Heart left ventricle (tissue), 16 donors: ENCODE measurements at regions not wholly inside any gene's neighbourhood (a gene's known extent, or its start where the extent isn't known, plus 50 kb on each side); places are given as distances from the start of the nearest gene placed in this dataset.

Experiments
- ATAC-seq, 4 donors: fragments of 200-7000 bp; cut with Tn5 transposase; one replicate each; pipeline ENCODE4 v1.9.1; 2020 to 2022; ENCODE audit warnings: moderate library complexity in 4 of 4, mild to moderate bottlenecking in 3 of 4, moderate number of reproducible peaks in 1 of 4
- DNase-seq, 5 donors: peaks; one replicate each; pipeline ENCODE4 v3.0.0-alpha.2; 2020
- H3K27ac ChIP-seq, 12 donors: fragments of 200-600 bp; sonication (generic) in 4 of 12; one replicate each; pipeline versions ENCODE4 v1.5.0 to v1.8.0; 2016 to 2022; ENCODE audit warnings: mild to moderate bottlenecking in 2 of 12
- H3K27me3 ChIP-seq, 9 donors: fragments of 200-600 bp; sonication (generic) in 2 of 9; one replicate each; pipeline versions ENCODE4 v1.5.1 to v1.8.0; 2016 to 2022; ENCODE audit warnings: mild to moderate bottlenecking in 3 of 9
- H3K36me3 ChIP-seq, 9 donors: fragments of 200-600 bp; sonication (generic) in 2 of 9; one replicate each; pipeline versions ENCODE4 v1.5.0 to v1.8.0; 2018 to 2022; ENCODE audit warnings: mild to moderate bottlenecking in 2 of 9
- H3K4me1 ChIP-seq, 12 donors: fragments of 200-600 bp; sonication (generic) in 4 of 12; one replicate each; pipeline versions ENCODE4 v1.5.0 to v1.8.0; 2016 to 2022; ENCODE audit warnings: mild to moderate bottlenecking in 3 of 12
- H3K4me3 ChIP-seq, 12 donors: fragments of 200-600 bp; sonication (generic) in 4 of 12; one replicate each; pipeline versions ENCODE4 v1.5.0 to v1.8.0; 2017 to 2022; ENCODE audit warnings: mild to moderate bottlenecking in 9 of 12, moderate library complexity in 4 of 12
- H3K9me3 ChIP-seq, 12 donors: fragments of 200-600 bp; sonication (generic) in 4 of 12; one replicate each; pipeline versions ENCODE4 v1.5.0 to v1.8.0; 2016 to 2022; ENCODE audit warnings: mild to moderate bottlenecking in 1 of 12
- POLR2A ChIP-seq, 2 donors: fragments of 450-650 bp; IDR thresholded peaks; one replicate each; pipeline ENCODE4 v1.6.1; 2017; ENCODE audit warnings: antibody characterized with exemption in 2 of 2, mild to moderate bottlenecking in 2 of 2, moderate library complexity in 2 of 2
- WGBS, 4 donors: extraction: QIAGEN DNeasy Blood & Tissue Kit in 2 of 4; methylation state at CpG; one replicate each; pipeline versions ENCODE4 v1.1.5 to v1.1.7; 2013 to 2018; 5-methylcytosine and 5-hydroxymethylcytosine counted together
- intact Hi-C, 10 donors: fragments of 100-400 bp; cut with DNase I; formaldehyde crosslinking; loops; one replicate each; pipeline versions ENCODE4 v1.11.1 to v1.14.2; 2022
- TF ChIP-seq, protein P1 (sequence below), 12 donors: fragments of 200-600 bp; sonication (generic) in 4 of 12; IDR thresholded peaks; one replicate each; pipeline versions ENCODE4 v1.5.0 to v1.8.0; 2018 to 2022; ENCODE audit warnings: antibody characterized with exemption in 12 of 12, mild to moderate bottlenecking in 5 of 12
- donor health status: ischemic (EF 13 %, LVEDD 7.1; RV severe dilation, severe dysfunction).
- donor health status: healthy with polysubstance abuse.
- donor health status: DM: no; HTN: yes; CAD: no.
- donor health status: DM: no; HTN: no; CAD: no.
- donor health status: ischemic (EF 25% LVEDD 6.9; RV normal size, moderate dysfunction).
- donor health status: ischemic (EF 25% LVEDD 5.7; RV mildly dilated, moderate dysfunction).
- donor health status: healthy.
- donor health status: DM: yes; HTN: yes; CAD: no.
- donor health status: ischemic (EF 35%, LVEDD 5.7; RV mildly dilated, moderate dysfunction).
- donor health status: nonischemic (EF 11% LVEDD 7.7; RV severe dilation, severe dysfunction).
- donor health status: DM: yes; HTN: yes; CAD: no.
- donor health status: PGD.
- donor health status: ischemic (EF 29% LVEDD 5.4; RV normal size, mild dysfunction).
- donor health status: nonischemic (EF 23%, LVEDD 6.1; RV moderate dilation, normal function).

DNA sequence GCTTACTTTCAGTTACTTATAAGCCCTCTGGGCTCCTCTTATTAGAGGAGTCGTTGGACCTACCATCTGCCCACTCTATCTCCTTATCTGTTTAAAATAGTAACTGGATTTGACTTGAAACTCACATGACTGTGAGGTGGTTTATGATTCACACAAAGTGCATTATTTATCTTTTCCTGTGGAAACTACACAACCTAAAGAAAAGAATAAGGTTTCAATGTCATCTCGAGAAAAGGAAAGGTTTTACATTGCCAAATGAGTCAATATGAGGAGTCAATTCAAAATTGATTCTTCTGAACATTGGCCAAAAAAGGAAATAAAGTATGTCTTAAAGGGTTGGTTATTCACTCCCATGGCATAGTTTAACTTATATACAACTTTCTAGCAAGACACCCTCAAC lies 225.0 kb upstream of the G2E3 start:
- peaks cover 0 to 5% (median 0%) of the 10 kb centered on the region in 12 donors for H3K4me1 ChIP-seq
- WGBS, 4 donors, result 55 to 62% (median 58%) methylated on average over 2 of the region's 2 CpGs
- no peaks in the 10 kb centered on the region for H3K36me3 ChIP-seq
- no peak for ATAC-seq
- H3K9me3 ChIP-seq, result peaks cover 0 to 8% (median 0%) of the 10 kb centered on the region in 12 donors
- DNase-seq, result no peak
- no peak for TF ChIP-seq POLR2A (IDR thresholded peaks at IDR 0.05)
- TF ChIP-seq, protein P1, sequence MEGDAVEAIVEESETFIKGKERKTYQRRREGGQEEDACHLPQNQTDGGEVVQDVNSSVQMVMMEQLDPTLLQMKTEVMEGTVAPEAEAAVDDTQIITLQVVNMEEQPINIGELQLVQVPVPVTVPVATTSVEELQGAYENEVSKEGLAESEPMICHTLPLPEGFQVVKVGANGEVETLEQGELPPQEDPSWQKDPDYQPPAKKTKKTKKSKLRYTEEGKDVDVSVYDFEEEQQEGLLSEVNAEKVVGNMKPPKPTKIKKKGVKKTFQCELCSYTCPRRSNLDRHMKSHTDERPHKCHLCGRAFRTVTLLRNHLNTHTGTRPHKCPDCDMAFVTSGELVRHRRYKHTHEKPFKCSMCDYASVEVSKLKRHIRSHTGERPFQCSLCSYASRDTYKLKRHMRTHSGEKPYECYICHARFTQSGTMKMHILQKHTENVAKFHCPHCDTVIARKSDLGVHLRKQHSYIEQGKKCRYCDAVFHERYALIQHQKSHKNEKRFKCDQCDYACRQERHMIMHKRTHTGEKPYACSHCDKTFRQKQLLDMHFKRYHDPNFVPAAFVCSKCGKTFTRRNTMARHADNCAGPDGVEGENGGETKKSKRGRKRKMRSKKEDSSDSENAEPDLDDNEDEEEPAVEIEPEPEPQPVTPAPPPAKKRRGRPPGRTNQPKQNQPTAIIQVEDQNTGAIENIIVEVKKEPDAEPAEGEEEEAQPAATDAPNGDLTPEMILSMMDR (IDR thresholded peaks at IDR 0.05), result no peak
- intact Hi-C loops, result no loop called here
- no peaks in the 10 kb centered on the region for H3K27me3 ChIP-seq
- no peak overlapping the region for H3K4me3 ChIP-seq
- no peak overlapping the region for H3K27ac ChIP-seq

DNA sequence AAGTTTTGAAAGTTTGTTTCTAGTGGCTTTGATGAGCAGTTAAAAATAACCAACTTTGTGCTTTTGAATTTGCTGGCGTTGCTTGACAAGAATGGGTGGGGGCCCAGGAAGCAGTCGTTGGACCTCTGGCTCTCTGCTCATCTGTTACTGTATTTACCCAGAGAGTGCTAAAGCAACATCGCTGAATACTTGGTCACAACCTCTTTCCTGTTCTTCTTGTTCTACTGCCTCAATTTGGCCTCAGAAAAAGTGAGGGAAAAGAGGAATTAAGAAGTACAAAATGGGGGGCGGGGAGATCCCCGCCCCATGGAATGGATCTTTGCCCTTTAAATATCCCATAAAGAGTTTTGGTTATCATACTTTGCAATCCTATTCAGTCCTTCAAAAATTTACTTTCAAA lies 221.5 kb upstream of the G2E3 start:
- Histone ChIP-seq H3K9me3 (no peaks in the 10 kb centered on the region), H3K27me3 (no peaks in the 10 kb centered on the region), H3K27ac (peak overlapping the region in 1 of 12 donors; percentile 35), H3K36me3 (no peaks in the 10 kb centered on the region), H3K4me1 (peaks cover 0 to 12% (median 0%) of the 10 kb centered on the region in 12 donors), H3K4me3 (no peak overlapping the region)
- DNase-seq, result no peak
- intact Hi-C loops, result no loop called here
- no peak for ATAC-seq
- 49 to 55% (median 51%) methylated on average over 5 of the region's 5 CpGs for WGBS, 4 donors
- no peak for TF ChIP-seq POLR2A (IDR thresholded peaks at IDR 0.05)
- TF ChIP-seq, protein P1 (IDR thresholded peaks at IDR 0.05), result no peak

DNA sequence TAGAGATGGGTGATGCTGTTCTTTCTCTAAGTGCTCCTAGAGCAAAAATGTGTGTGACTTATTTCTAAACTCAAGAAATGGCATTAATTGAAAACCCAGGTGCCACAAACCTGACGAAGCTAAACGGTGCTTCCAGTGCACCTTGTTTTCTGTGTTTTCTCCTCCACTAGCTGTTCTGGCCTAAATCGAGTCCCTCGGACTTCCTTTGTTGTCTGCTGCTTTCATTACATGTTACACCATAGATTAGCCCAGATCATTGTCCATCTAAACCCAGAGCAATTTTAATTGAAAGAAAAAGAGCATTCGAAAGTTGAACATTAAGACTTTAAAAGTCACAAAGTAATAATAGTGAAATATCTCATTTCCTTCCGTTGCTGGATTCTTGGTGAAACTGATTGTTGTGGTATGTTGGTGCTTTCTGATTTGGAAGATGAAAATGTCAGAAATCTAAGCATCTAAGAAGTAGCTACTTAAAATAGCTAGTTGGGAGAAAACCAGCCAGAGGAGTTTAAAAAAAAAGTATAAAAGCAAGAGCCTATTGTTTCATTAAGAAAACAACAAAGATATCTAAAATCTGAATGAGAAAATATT lies 219.6 kb upstream of the G2E3 start:
- ATAC-seq, result no peak
- 57 to 65% (median 60%) methylated on average over 6 of the region's 6 CpGs for WGBS, 4 donors
- H3K4me3 ChIP-seq, result no peak overlapping the region
- H3K27me3 ChIP-seq, result no peaks in the 10 kb centered on the region
- H3K9me3 ChIP-seq, result no peaks in the 10 kb centered on the region
- H3K4me1 ChIP-seq, result peaks cover 0 to 12% (median 0%) of the 10 kb centered on the region in 12 donors
- TF ChIP-seq, protein P1 (IDR thresholded peaks at IDR 0.05), result no peak
- no peak for TF ChIP-seq POLR2A (IDR thresholded peaks at IDR 0.05)
- intact Hi-C loops, result no loop called here
- DNase-seq, result no peak
- H3K27ac ChIP-seq, result peak overlapping the region in 7 of 12 donors; percentile 10 to 64 (median 48)
- H3K36me3 ChIP-seq, result no peaks in the 10 kb centered on the region

DNA sequence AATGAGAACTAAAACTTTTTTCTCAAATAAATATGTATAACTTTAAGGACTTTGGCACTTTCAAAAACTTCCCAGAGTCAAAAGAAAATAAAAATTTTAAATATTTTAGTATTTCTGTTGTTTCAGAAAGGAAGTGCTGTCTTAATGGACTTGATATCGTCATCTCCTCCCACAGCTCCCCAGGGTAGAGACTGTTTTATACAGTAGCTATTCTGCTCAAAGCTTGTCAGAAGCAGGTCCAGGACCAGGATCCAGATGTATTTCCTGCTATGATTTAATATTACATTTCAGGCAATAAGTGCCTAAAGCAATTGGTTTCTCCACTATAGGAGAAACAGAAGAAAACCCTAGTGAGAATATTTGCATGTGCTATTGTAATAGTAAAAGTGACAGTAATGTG lies 218.5 kb upstream of the G2E3 start:
- Histone ChIP-seq H3K4me1 (peaks cover 0 to 12% (median 0%) of the 10 kb centered on the region in 12 donors), H3K27me3 (no peaks in the 10 kb centered on the region), H3K4me3 (no peak overlapping the region), H3K9me3 (no peaks in the 10 kb centered on the region), H3K36me3 (no peaks in the 10 kb centered on the region), H3K27ac (peak overlapping the region in 7 of 12 donors; percentile 1 to 64 (median 48))
- 43 to 57% (median 49%) methylated on average over 1 of the region's 1 CpG for WGBS, 4 donors
- DNase-seq (no peak), ATAC-seq (peak in 1 of 4 donors; percentile 52)
- no peak for TF ChIP-seq POLR2A (IDR thresholded peaks at IDR 0.05)
- intact Hi-C loops, result no loop called here

DNA sequence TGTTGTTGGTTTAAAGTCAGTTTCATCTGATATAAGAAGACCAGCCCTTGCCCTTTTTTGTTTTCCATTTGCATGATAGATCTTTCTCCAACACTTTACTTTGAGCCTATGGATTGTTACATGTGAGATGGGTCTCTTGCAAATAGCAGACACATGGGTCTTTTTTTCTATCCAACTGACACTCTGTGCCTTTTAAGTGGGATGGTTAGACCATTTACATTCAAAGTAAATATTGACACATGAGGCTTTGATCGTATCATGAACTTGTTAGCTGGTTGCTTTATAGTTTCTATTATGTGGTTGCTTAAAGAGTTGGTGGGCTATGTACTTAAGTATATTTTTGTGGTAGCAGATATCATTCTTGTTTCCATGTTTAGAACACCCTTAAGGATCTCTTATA lies 213.4 kb upstream of the G2E3 start:
- DNase-seq (no peak), ATAC-seq (no peak)
- Histone ChIP-seq H3K4me1 (peaks cover 0 to 5% (median 0%) of the 10 kb centered on the region in 12 donors), H3K9me3 (no peaks in the 10 kb centered on the region), H3K4me3 (no peak overlapping the region), H3K27ac (no peak overlapping the region), H3K36me3 (no peaks in the 10 kb centered on the region), H3K27me3 (no peaks in the 10 kb centered on the region)
- TF ChIP-seq, protein P1 (IDR thresholded peaks at IDR 0.05), result no peak
- TF ChIP-seq POLR2A (IDR thresholded peaks at IDR 0.05), result no peak
- 84 to 93% (median 91%) methylated on average over 1 of the region's 1 CpG for WGBS, 4 donors
- intact Hi-C loops, result no loop called here
